ENCODE measurements at regions not wholly inside any gene's neighbourhood (a gene's known extent, or its start where the extent isn't known, plus 50 kb on each side); places are given as distances from the start of the nearest gene placed in this dataset.

GRCh38 chr22:26097840-26098239 lies 71.4 kb upstream of the SEZ6L start:
- H3K4me3 Mint-ChIP-seq, result no peak overlapping the region
- POLR2A ChIA-PET, result no interaction called here
- CTCF ChIA-PET, result no interaction called here
- H3K36me3 Mint-ChIP-seq, result no peaks in the 10 kb centered on the region
- H3K27ac Mint-ChIP-seq, result no peak overlapping the region
- no peak for DNase-seq (ENCODE audit: low spot score)
- TF ChIP-seq AR (CRISPR knock-in tag; IDR thresholded peaks at IDR 0.05) (no peak), ZNF317 (CRISPR knock-in tag; IDR thresholded peaks at IDR 0.05; ENCODE audit: borderline replicate concordance, low read depth) (no peak), TEAD1 (CRISPR knock-in tag; IDR thresholded peaks at IDR 0.05) (no peak), CDX4 (CRISPR knock-in tag; IDR thresholded peaks at IDR 0.05; ENCODE audit: borderline replicate concordance) (no peak), ZNF532 (CRISPR knock-in tag; IDR thresholded peaks at IDR 0.05; ENCODE audit: borderline replicate concordance) (no peak), GABPB1 (CRISPR knock-in tag; IDR thresholded peaks at IDR 0.05) (no peak), NFE2L1 (CRISPR knock-in tag; IDR thresholded peaks at IDR 0.05) (no peak)
- H3K27me3 Mint-ChIP-seq (ENCODE audit: low read depth), result peaks cover 5% of the 10 kb centered on the region
- peaks cover 24% of the 10 kb centered on the region for H3K9me3 Mint-ChIP-seq
- no peak for ATAC-seq
- H3K4me1 Mint-ChIP-seq, result no peaks in the 10 kb centered on the region

- H3K36me3 Mint-ChIP-seq, result no peaks in the 10 kb centered on the region
- no peak overlapping the region for H3K4me3 Mint-ChIP-seq
- ChIA-PET POLR2A (no interaction called here), CTCF (no interaction called here)
- no peak for DNase-seq (ENCODE audit: low spot score)
- H3K9me3 Mint-ChIP-seq, result peaks cover under 1% of the 10 kb centered on the region
- peaks cover 3% of the 10 kb centered on the region for H3K27me3 Mint-ChIP-seq (ENCODE audit: low read depth)
- no peak overlapping the region for H3K27ac Mint-ChIP-seq
- no peak for ATAC-seq
- no peaks in the 10 kb centered on the region for H3K4me1 Mint-ChIP-seq
- TF ChIP-seq ZNF121 (CRISPR knock-in tag; IDR thresholded peaks at IDR 0.05) (no peak), ZNF425 (CRISPR knock-in tag; conservative IDR thresholded peaks at IDR 0.05) (no peak), FOXK1 (CRISPR knock-in tag; IDR thresholded peaks at IDR 0.05) (no peak), AFF4 (CRISPR knock-in tag; IDR thresholded peaks at IDR 0.05; ENCODE audit: borderline replicate concordance) (no peak), TEAD4 (CRISPR knock-in tag; IDR thresholded peaks at IDR 0.05) (no peak), ZNF396 (CRISPR knock-in tag; IDR thresholded peaks at IDR 0.05; ENCODE audit: borderline replicate concordance) (no peak), ZNF263 (CRISPR knock-in tag; IDR thresholded peaks at IDR 0.05; ENCODE audit: low read depth) (no peak), ELF4 (CRISPR knock-in tag; IDR thresholded peaks at IDR 0.05; ENCODE audit: low read depth) (no peak), ZNF138 (CRISPR knock-in tag; conservative IDR thresholded peaks at IDR 0.05) (no peak), HMGXB4 (CRISPR knock-in tag; IDR thresholded peaks at IDR 0.05) (no peak), RELA (CRISPR knock-in tag; IDR thresholded peaks at IDR 0.05; ENCODE audit: borderline replicate concordance) (no peak)
Observed at GRCh38 chr22:26103023-26103422, 66.2 kb upstream of the SEZ6L start.

Data from WTC11 (cell line).